ENCODE measurements at regions not wholly inside any gene's neighbourhood (a gene's known extent, or its start where the extent isn't known, plus 50 kb on each side); places are given as distances from the start of the nearest gene placed in this dataset.

- no peak overlapping the region for H2BK120ac ChIP-seq (ENCODE audit: insufficient read depth, low read length, poor library complexity)
- no peak overlapping the region for H2BK5ac ChIP-seq (ENCODE audit: low read depth, low read length, poor library complexity)
- H3K18ac ChIP-seq (ENCODE audit: low read length), result no peak overlapping the region
- no peak overlapping the region for H3K23ac ChIP-seq (ENCODE audit: low read length)
- H3K27me3 ChIP-seq (ENCODE audit: insufficient read depth, low read length), result no peaks in the 10 kb centered on the region
- no peaks in the 10 kb centered on the region for H3K79me1 ChIP-seq (ENCODE audit: low read length)
- H2AFZ ChIP-seq (ENCODE audit: insufficient read depth, low read length, poor library complexity), result no peak overlapping the region
- no peak overlapping the region for H3K9ac ChIP-seq (ENCODE audit: low read length)
- H4K12ac ChIP-seq (ENCODE audit: low read depth, low read length), result no peak overlapping the region
- no peaks in the 10 kb centered on the region for H3K79me2 ChIP-seq (ENCODE audit: control insufficient read depth, insufficient read depth, low read length, poor library complexity)
- H3K4me1 ChIP-seq (ENCODE audit: control insufficient read depth in 1 of 2, insufficient read depth in 2 of 2, low read length in 2 of 2), result peaks cover 2 to 5% of the 10 kb centered on the region in 2 experiments
- no peaks in the 10 kb centered on the region for H3K9me3 ChIP-seq (ENCODE audit: insufficient read depth, low read depth, low read length)
- no peak for DNase-seq
- H3K4me3 ChIP-seq (ENCODE audit: low read depth, low read length), result no peak overlapping the region
- H2AK5ac ChIP-seq (ENCODE audit: low read length), result no peak overlapping the region
- H3K14ac ChIP-seq (ENCODE audit: low read length), result no peak overlapping the region
- no peaks in the 10 kb centered on the region for H3K36me3 ChIP-seq (ENCODE audit: control insufficient read depth in 1 of 2, insufficient read depth in 2 of 2, low read length in 2 of 2)
- no peak overlapping the region for H3K27ac ChIP-seq (ENCODE audit: low read depth, low read length)
- no peak overlapping the region for H2BK12ac ChIP-seq (ENCODE audit: low read length)
- H4K91ac ChIP-seq (ENCODE audit: low read depth, low read length), result no peak overlapping the region
- H3K4ac ChIP-seq (ENCODE audit: low read depth, low read length), result no peak overlapping the region
- no CpG with 5 or more reads among the region's 3 CpGs for WGBS (ENCODE audit: extremely low coverage, insufficient coverage, insufficient read length)
- H4K8ac ChIP-seq (ENCODE audit: low read depth, low read length), result no peak overlapping the region
- no peak overlapping the region for H3K4me2 ChIP-seq (ENCODE audit: low read length)
Measured at GRCh38 chr3:187922704-187923416, 177.6 kb upstream of the BCL6 start.

DNA sequence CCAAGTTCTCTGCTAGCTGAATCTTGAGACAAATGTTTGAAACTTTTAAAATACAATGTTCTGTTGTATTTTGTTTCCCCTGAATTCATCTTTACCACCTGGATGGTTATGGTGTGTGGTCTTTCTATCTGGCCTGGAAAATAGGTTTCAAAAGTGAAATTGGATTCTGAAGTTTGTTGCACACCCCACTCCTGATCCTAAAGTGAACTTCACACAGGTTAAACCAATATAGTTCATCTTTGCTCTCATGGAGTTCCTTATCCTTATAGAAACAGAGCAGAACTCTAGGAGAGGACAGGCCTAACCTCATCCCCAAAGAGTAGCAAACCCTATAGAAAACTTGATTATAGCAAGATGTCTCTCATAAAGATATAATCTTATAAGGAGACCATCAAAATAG, 179.4 kb upstream of the BCL6 start:
- H3K36me3 ChIP-seq (ENCODE audit: control insufficient read depth in 1 of 2, insufficient read depth in 2 of 2, low read length in 2 of 2), result no peaks in the 10 kb centered on the region
- no peak overlapping the region for H2AFZ ChIP-seq (ENCODE audit: insufficient read depth, low read length, poor library complexity)
- no peak overlapping the region for H3K9ac ChIP-seq (ENCODE audit: low read length)
- H4K8ac ChIP-seq (ENCODE audit: low read depth, low read length), result no peak overlapping the region
- H3K27ac ChIP-seq (ENCODE audit: low read depth, low read length), result no peak overlapping the region
- no peak overlapping the region for H2BK5ac ChIP-seq (ENCODE audit: low read depth, low read length, poor library complexity)
- peaks cover 3% of the 10 kb centered on the region for H3K9me3 ChIP-seq (ENCODE audit: insufficient read depth, low read depth, low read length)
- no peak overlapping the region for H2BK12ac ChIP-seq (ENCODE audit: low read length)
- DNase-seq, result no peak
- H3K4me3 ChIP-seq (ENCODE audit: low read depth, low read length), result no peak overlapping the region
- H3K14ac ChIP-seq (ENCODE audit: low read length), result no peak overlapping the region
- no peak overlapping the region for H2AK5ac ChIP-seq (ENCODE audit: low read length)
- no peak overlapping the region for H3K23ac ChIP-seq (ENCODE audit: low read length)
- no peak overlapping the region for H3K4me2 ChIP-seq (ENCODE audit: low read length)
- no peaks in the 10 kb centered on the region for H3K79me2 ChIP-seq (ENCODE audit: control insufficient read depth, insufficient read depth, low read length, poor library complexity)
- no peak overlapping the region for H2BK120ac ChIP-seq (ENCODE audit: insufficient read depth, low read length, poor library complexity)
- H3K79me1 ChIP-seq (ENCODE audit: low read length), result no peaks in the 10 kb centered on the region
- no peak overlapping the region for H4K91ac ChIP-seq (ENCODE audit: low read depth, low read length)
- H3K27me3 ChIP-seq (ENCODE audit: insufficient read depth, low read length), result no peaks in the 10 kb centered on the region
- H3K18ac ChIP-seq (ENCODE audit: low read length), result no peak overlapping the region
- peaks cover 2 to 5% of the 10 kb centered on the region in 2 experiments for H3K4me1 ChIP-seq (ENCODE audit: control insufficient read depth in 1 of 2, insufficient read depth in 2 of 2, low read length in 2 of 2)
- H4K12ac ChIP-seq (ENCODE audit: low read depth, low read length), result no peak overlapping the region
- no peak overlapping the region for H3K4ac ChIP-seq (ENCODE audit: low read depth, low read length)

DNA sequence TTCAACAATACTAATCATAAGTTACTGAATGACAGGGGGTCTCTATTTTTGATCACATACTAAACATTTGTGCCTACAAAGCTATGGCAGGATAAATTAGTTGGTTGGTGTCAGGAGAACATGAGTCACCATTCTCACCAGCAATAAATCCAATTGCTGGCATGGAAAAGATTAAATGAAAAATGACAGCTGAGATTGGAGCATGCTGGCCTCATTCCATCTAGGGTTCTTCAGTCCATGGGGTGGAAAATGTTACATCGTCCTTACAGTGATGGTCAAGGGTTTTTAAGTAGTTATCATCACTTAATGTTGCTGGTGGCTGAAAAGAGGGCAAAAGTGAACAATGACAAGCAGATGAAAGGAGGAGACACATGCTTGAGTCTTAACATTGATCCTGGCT, 180.1 kb upstream of the BCL6 start:
- Histone ChIP-seq H3K4me2 (ENCODE audit: low read length) (no peak overlapping the region), H2BK120ac (ENCODE audit: insufficient read depth, low read length, poor library complexity) (no peak overlapping the region), H3K14ac (ENCODE audit: low read length) (no peak overlapping the region), H3K79me1 (ENCODE audit: low read length) (no peaks in the 10 kb centered on the region), H3K18ac (ENCODE audit: low read length) (no peak overlapping the region), H3K4me3 (ENCODE audit: low read depth, low read length) (no peak overlapping the region), H3K27ac (ENCODE audit: low read depth, low read length) (no peak overlapping the region), H2BK12ac (ENCODE audit: low read length) (no peak overlapping the region), H2AFZ (ENCODE audit: insufficient read depth, low read length, poor library complexity) (no peak overlapping the region), H3K36me3 (ENCODE audit: control insufficient read depth in 1 of 2, insufficient read depth in 2 of 2, low read length in 2 of 2) (no peaks in the 10 kb centered on the region), H3K9ac (ENCODE audit: low read length) (no peak overlapping the region), H3K9me3 (ENCODE audit: insufficient read depth, low read depth, low read length) (peaks cover 3% of the 10 kb centered on the region), H4K91ac (ENCODE audit: low read depth, low read length) (no peak overlapping the region), H4K12ac (ENCODE audit: low read depth, low read length) (no peak overlapping the region), H3K4ac (ENCODE audit: low read depth, low read length) (no peak overlapping the region), H2AK5ac (ENCODE audit: low read length) (no peak overlapping the region), H4K8ac (ENCODE audit: low read depth, low read length) (no peak overlapping the region), H3K23ac (ENCODE audit: low read length) (no peak overlapping the region), H3K4me1 (ENCODE audit: control insufficient read depth in 1 of 2, insufficient read depth in 2 of 2, low read length in 2 of 2) (peaks cover 2 to 5% of the 10 kb centered on the region in 2 experiments), H3K79me2 (ENCODE audit: control insufficient read depth, insufficient read depth, low read length, poor library complexity) (no peaks in the 10 kb centered on the region), H3K27me3 (ENCODE audit: insufficient read depth, low read length) (no peaks in the 10 kb centered on the region), H2BK5ac (ENCODE audit: low read depth, low read length, poor library complexity) (no peak overlapping the region)
- no CpG with 5 or more reads among the region's 1 CpG for WGBS (ENCODE audit: extremely low coverage, insufficient coverage, insufficient read length)
- DNase-seq, result no peak

DNA sequence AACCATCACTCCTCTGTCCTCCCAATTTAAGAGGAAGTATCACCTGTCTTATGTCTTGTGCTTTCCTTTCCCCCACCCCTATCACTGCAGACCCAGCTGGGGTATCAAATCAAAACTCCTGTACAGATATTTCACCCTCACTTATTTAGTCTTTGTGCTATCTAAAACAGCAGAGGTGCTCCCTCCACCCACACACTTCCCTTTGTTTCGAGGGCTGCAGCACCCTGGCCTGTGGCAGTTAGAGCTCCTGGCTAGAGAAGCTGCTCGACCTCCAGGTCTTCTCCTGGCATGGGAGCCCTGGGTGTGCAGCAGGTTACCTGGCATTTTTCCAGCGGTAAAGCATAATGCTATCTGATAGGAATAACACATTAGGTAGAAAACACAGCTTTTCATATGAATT, 181.4 kb upstream of the BCL6 start:
- no peak overlapping the region for H3K18ac ChIP-seq (ENCODE audit: low read length)
- H3K4me1 ChIP-seq (ENCODE audit: control insufficient read depth in 1 of 2, insufficient read depth in 2 of 2, low read length in 2 of 2), result no peaks in the 10 kb centered on the region
- no peak overlapping the region for H3K4ac ChIP-seq (ENCODE audit: low read depth, low read length)
- H4K8ac ChIP-seq (ENCODE audit: low read depth, low read length), result no peak overlapping the region
- no peaks in the 10 kb centered on the region for H3K36me3 ChIP-seq (ENCODE audit: control insufficient read depth in 1 of 2, insufficient read depth in 2 of 2, low read length in 2 of 2)
- H2AK5ac ChIP-seq (ENCODE audit: low read length), result no peak overlapping the region
- no peak overlapping the region for H2BK5ac ChIP-seq (ENCODE audit: low read depth, low read length, poor library complexity)
- H3K27me3 ChIP-seq (ENCODE audit: insufficient read depth, low read length), result no peaks in the 10 kb centered on the region
- no peak overlapping the region for H3K14ac ChIP-seq (ENCODE audit: low read length)
- H3K9me3 ChIP-seq (ENCODE audit: insufficient read depth, low read depth, low read length), result peaks cover 3% of the 10 kb centered on the region
- H3K4me3 ChIP-seq (ENCODE audit: low read depth, low read length), result no peak overlapping the region
- WGBS (ENCODE audit: extremely low coverage, insufficient coverage, insufficient read length), result no CpG with 5 or more reads among the region's 3 CpGs
- no peak overlapping the region for H4K91ac ChIP-seq (ENCODE audit: low read depth, low read length)
- H3K9ac ChIP-seq (ENCODE audit: low read length), result no peak overlapping the region
- no peak overlapping the region for H3K27ac ChIP-seq (ENCODE audit: low read depth, low read length)
- no peak overlapping the region for H2BK120ac ChIP-seq (ENCODE audit: insufficient read depth, low read length, poor library complexity)
- H3K79me2 ChIP-seq (ENCODE audit: control insufficient read depth, insufficient read depth, low read length, poor library complexity), result no peaks in the 10 kb centered on the region
- DNase-seq, result no peak
- H2BK12ac ChIP-seq (ENCODE audit: low read length), result no peak overlapping the region
- H4K12ac ChIP-seq (ENCODE audit: low read depth, low read length), result no peak overlapping the region
- no peak overlapping the region for H3K23ac ChIP-seq (ENCODE audit: low read length)
- no peaks in the 10 kb centered on the region for H3K79me1 ChIP-seq (ENCODE audit: low read length)
- no peak overlapping the region for H3K4me2 ChIP-seq (ENCODE audit: low read length)
- no peak overlapping the region for H2AFZ ChIP-seq (ENCODE audit: insufficient read depth, low read length, poor library complexity)
